Lower leg skin (tissue), 4 donors: ENCODE measurements at regions not wholly inside any gene's neighbourhood (a gene's known extent, or its start where the extent isn't known, plus 50 kb on each side); places are given as distances from the start of the nearest gene placed in this dataset.

Experiments
- DNase-seq, 2 donors: peaks; one replicate each; pipeline ENCODE4 v3.0.0-alpha.2; 2019; ENCODE audit warnings: low spot score in 2 of 2
- H3K4me3 ChIP-seq: fragments of 200-600 bp; sonication (generic); 2 replicates; pipeline ENCODE4 v1.5.1; 2017; ENCODE audit warnings: mild to moderate bottlenecking, low read depth; ENCODE audit not compliant: poor library complexity, severe bottlenecking
- CTCF ChIP-seq, 3 donors: fragments of 450-650 bp; IDR thresholded peaks; one replicate each; pipeline ENCODE4 v1.5.1; 2016; ENCODE audit warnings: antibody characterized with exemption in 3 of 3, mild to moderate bottlenecking in 3 of 3, moderate library complexity in 2 of 3
- POLR2A ChIP-seq, 2 donors: fragments of 450-650 bp; IDR thresholded peaks; one replicate each; pipeline ENCODE4 v1.6.1; 2016 to 2017; ENCODE audit warnings: antibody characterized with exemption in 2 of 2, mild to moderate bottlenecking in 1 of 2, moderate library complexity in 1 of 2
- WGBS, 2 donors: methylation state at CpG; one replicate each; pipeline ENCODE4 v1.1.5; 2018; 5-methylcytosine and 5-hydroxymethylcytosine counted together
- intact Hi-C: fragments of 100-400 bp; cut with DNase I; formaldehyde crosslinking; loops from one replicate; pipeline ENCODE4 v1.15.0; 2023; ENCODE audit warnings: low total_unique reads

GRCh38 chr15:91572110-91572509 lies 281.4 kb upstream of the SLCO3A1 start:
- intact Hi-C loops: no loop called here
- 54 to 67% methylated on average over 5 of the region's 5 CpGs for WGBS, 2 donors
- no peak for TF ChIP-seq CTCF (IDR thresholded peaks at IDR 0.05)
- no peak for TF ChIP-seq POLR2A (IDR thresholded peaks at IDR 0.05)

GRCh38 chr15:91576096-91576495 lies 277.4 kb upstream of the SLCO3A1 start:
- 60 to 73% methylated on average over 4 of the region's 4 CpGs for WGBS, 2 donors
- intact Hi-C loops: no loop called here
- TF ChIP-seq POLR2A (IDR thresholded peaks at IDR 0.05) (no peak), CTCF (IDR thresholded peaks at IDR 0.05) (no peak)
- DNase-seq: no peak
- H3K4me3 ChIP-seq: no peak overlapping the region

More at GRCh38 chr15:91572110-91572509, 281.4 kb upstream of the SLCO3A1 start:
- H3K4me3 ChIP-seq: no peak overlapping the region
- no peak for DNase-seq

- DNase-seq: no peak
- 73% methylated on average over 6 of the region's 6 CpGs for WGBS, 2 donors
- intact Hi-C loops: no loop called here
- no peak overlapping the region for H3K4me3 ChIP-seq
- TF ChIP-seq POLR2A (IDR thresholded peaks at IDR 0.05) (no peak), CTCF (IDR thresholded peaks at IDR 0.05) (no peak)
Observed at GRCh38 chr15:91578511-91578910, 275.0 kb upstream of the SLCO3A1 start.

- intact Hi-C loops: no loop called here
- TF ChIP-seq CTCF (IDR thresholded peaks at IDR 0.05): no peak
- no peak for TF ChIP-seq POLR2A (IDR thresholded peaks at IDR 0.05)
- H3K4me3 ChIP-seq: no peak overlapping the region
- WGBS, 2 donors: 85 to 91% methylated on average over 3 of the region's 3 CpGs
- DNase-seq: no peak
Observed at GRCh38 chr15:91584895-91585294, 268.6 kb upstream of the SLCO3A1 start.

GRCh38 chr15:91586560-91586959 lies 266.9 kb upstream of the SLCO3A1 start:
- no peak overlapping the region for H3K4me3 ChIP-seq
- no peak for DNase-seq
- intact Hi-C loops: no loop called here
- TF ChIP-seq CTCF (IDR thresholded peaks at IDR 0.05) (no peak), POLR2A (IDR thresholded peaks at IDR 0.05) (no peak)
- 43 to 57% methylated on average over 4 of the region's 4 CpGs for WGBS, 2 donors

GRCh38 chr15:91589360-91589759 lies 264.1 kb upstream of the SLCO3A1 start:
- WGBS, 2 donors: 94 to 98% methylated on average over 3 of the region's 3 CpGs
- no peak for DNase-seq
- TF ChIP-seq POLR2A (IDR thresholded peaks at IDR 0.05) (no peak), CTCF (IDR thresholded peaks at IDR 0.05) (no peak)
- intact Hi-C loops: no loop called here
- no peak overlapping the region for H3K4me3 ChIP-seq
